ENCODE measurements at regions not wholly inside any gene's neighbourhood (a gene's known extent, or its start where the extent isn't known, plus 50 kb on each side); places are given as distances from the start of the nearest gene placed in this dataset.

DNA sequence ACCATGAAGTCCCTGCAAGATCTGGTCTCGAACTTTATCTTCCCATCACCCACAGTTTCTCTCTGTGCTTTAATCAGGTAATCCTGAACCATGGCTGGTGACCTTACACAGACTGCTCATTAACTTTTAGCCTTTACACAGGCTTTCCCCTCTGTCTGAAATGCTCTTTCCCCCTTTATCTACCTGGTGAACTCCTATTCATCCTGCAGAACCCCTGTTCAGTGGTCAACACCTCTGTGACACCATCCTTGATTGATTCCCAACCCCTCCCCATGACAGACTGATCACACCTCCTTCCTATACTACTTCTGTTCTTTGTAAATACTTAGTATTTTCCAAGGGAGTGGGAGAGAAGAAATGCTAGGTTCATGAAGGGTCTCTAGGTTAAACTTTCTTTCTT is 254.0 kb downstream of the RPS24 start:
- no peak overlapping the region for H3K9ac ChIP-seq (ENCODE audit: low read length)
- TF ChIP-seq, protein P1, sequence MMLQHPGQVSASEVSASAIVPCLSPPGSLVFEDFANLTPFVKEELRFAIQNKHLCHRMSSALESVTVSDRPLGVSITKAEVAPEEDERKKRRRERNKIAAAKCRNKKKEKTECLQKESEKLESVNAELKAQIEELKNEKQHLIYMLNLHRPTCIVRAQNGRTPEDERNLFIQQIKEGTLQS (IDR thresholded peaks at IDR 0.05), result no peak
- TF ChIP-seq POLR2AphosphoS5 (IDR thresholded peaks at IDR 0.05; ENCODE audit: low read depth, low read length), result no peak
- TF ChIP-seq, protein P2, sequence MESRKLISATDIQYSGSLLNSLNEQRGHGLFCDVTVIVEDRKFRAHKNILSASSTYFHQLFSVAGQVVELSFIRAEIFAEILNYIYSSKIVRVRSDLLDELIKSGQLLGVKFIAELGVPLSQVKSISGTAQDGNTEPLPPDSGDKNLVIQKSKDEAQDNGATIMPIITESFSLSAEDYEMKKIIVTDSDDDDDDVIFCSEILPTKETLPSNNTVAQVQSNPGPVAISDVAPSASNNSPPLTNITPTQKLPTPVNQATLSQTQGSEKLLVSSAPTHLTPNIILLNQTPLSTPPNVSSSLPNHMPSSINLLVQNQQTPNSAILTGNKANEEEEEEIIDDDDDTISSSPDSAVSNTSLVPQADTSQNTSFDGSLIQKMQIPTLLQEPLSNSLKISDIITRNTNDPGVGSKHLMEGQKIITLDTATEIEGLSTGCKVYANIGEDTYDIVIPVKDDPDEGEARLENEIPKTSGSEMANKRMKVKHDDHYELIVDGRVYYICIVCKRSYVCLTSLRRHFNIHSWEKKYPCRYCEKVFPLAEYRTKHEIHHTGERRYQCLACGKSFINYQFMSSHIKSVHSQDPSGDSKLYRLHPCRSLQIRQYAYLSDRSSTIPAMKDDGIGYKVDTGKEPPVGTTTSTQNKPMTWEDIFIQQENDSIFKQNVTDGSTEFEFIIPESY (IDR thresholded peaks at IDR 0.05; ENCODE audit: extremely low read depth, insufficient replicate concordance, low read length), result no peak
- no peak for TF ChIP-seq SIN3A (IDR thresholded peaks at IDR 0.05; ENCODE audit: low read depth)
- no peak for TF ChIP-seq CBX3 (IDR thresholded peaks at IDR 0.05; ENCODE audit: low read depth)
- no peak for TF ChIP-seq ELF1 (IDR thresholded peaks at IDR 0.05; ENCODE audit: borderline replicate concordance, low read depth)
- TF ChIP-seq EGR1 (IDR thresholded peaks at IDR 0.05; ENCODE audit: low read depth), result no peak
- no peak for TF ChIP-seq EZH2 (IDR thresholded peaks at IDR 0.05)
- no peak for TF ChIP-seq SP1 (IDR thresholded peaks at IDR 0.05; ENCODE audit: low read depth)
- no peak for TF ChIP-seq ZNF274 (IDR thresholded peaks at IDR 0.05; ENCODE audit: low read depth, low read length)
- H3K4me2 ChIP-seq (ENCODE audit: low read length), result no peak overlapping the region
- ChIA-PET RAD21 (ENCODE audit: low non-redundant PET in 1 of 2, low total read pairs in 2 of 2, uncharacterized antibody in 2 of 2, unreplicated experiment in 2 of 2) (no interaction called here), CTCF (no interaction called here), POLR2A (no interaction called here)
- H3K36me3 ChIP-seq (ENCODE audit: control insufficient read depth in 1 of 2, insufficient read depth in 2 of 2, low read length in 2 of 2), result no peaks in the 10 kb centered on the region
- H3K27ac ChIP-seq (ENCODE audit: low read depth, low read length), result no peak overlapping the region
- H3K9me2 ChIP-seq (ENCODE audit: insufficient read depth), result no peaks in the 10 kb centered on the region
- H2AFZ ChIP-seq (ENCODE audit: low read depth, low read length, poor library complexity, severe bottlenecking), result no peak overlapping the region
- no TSS peak for BruUV-seq (replicated peaks)
- intact Hi-C loops (cut with micrococcal nuclease), result no loop called here
- H3K4me1 ChIP-seq (ENCODE audit: control insufficient read depth in 1 of 2, insufficient read depth in 2 of 2, low read length in 2 of 2), result no peaks in the 10 kb centered on the region
- H4K20me1 ChIP-seq (ENCODE audit: insufficient read depth), result no peaks in the 10 kb centered on the region
- DNase-seq (ENCODE audit: low read depth, low spot score) (no peak), ATAC-seq (no peak)
- no peak overlapping the region for H3K4me3 ChIP-seq (replicated peaks in 1 of 2; ENCODE audit: low read depth in 1 of 2, low read length in 2 of 2)
- no peaks in the 10 kb centered on the region for H3K79me2 ChIP-seq (ENCODE audit: insufficient read depth, low read length)
- H3K9me3 ChIP-seq (ENCODE audit: control insufficient read depth in 1 of 2, insufficient read depth in 1 of 2, low read depth in 1 of 2, low read length in 2 of 2), result no peaks in the 10 kb centered on the region
- H3K27me3 ChIP-seq (ENCODE audit: insufficient read depth, low read length), result no peaks in the 10 kb centered on the region; the same call in 1 of the 2 replicates

Data from HCT116 (cell line).